Pancreas (tissue), 10 donors: ENCODE measurements at regions not wholly inside any gene's neighbourhood (a gene's known extent, or its start where the extent isn't known, plus 50 kb on each side); places are given as distances from the start of the nearest gene placed in this dataset.
A peak's percentile ranks its signal among the peaks of the same experiment; 100 is the strongest.

Experiments
- ATAC-seq, 4 donors: fragments of 200-7000 bp; cut with Tn5 transposase; one replicate each; pipeline versions ENCODE4 v1.8.0 to v1.9.1; 2020; ENCODE audit warnings: mild to moderate bottlenecking in 4 of 4, moderate library complexity in 4 of 4
- DNase-seq, 6 donors: peaks; one replicate each; pipeline ENCODE4 v3.0.0-alpha.2; 2020
- FAIRE-seq: peaks from 2 replicates; lab custom pipeline; 2012; peaks lifted over from hg19 to GRCh38; lab: Jason Lieb, UNC
- H3K27ac ChIP-seq, 4 donors: fragments of 200-600 bp; sonication (generic); 1 replicate in 3 of 4; 2 replicates in 1 of 4; pipeline versions ENCODE4 v1.5.0 to v1.8.0; 2020
- H3K27me3 ChIP-seq, 4 donors: fragments of 200-600 bp; one replicate each; pipeline ENCODE4 v1.8.0; 2021
- H3K36me3 ChIP-seq, 3 donors: fragments of 200-600 bp; sonication (generic) in 1 of 3; one replicate each; pipeline versions ENCODE4 v1.5.0 to v1.8.0; 2020 to 2021
- H3K4me1 ChIP-seq, 3 donors: fragments of 200-600 bp; one replicate each; pipeline ENCODE4 v1.8.0; 2021
- H3K4me3 ChIP-seq, 4 donors: fragments of 200-600 bp; sonication (generic) in 2 of 4; one replicate each; pipeline versions ENCODE4 v1.5.0 to v1.8.0; 2020 to 2021
- H3K9me3 ChIP-seq, 4 donors: fragments of 200-600 bp; one replicate each; pipeline ENCODE4 v1.8.0; 2021
- CTCF ChIP-seq, 4 donors: fragments of 200-600 bp; sonication (generic) in 3 of 4; IDR thresholded peaks; one replicate each; pipeline versions ENCODE4 v1.5.0 to v1.8.0; 2021; ENCODE audit warnings: antibody characterized with exemption in 4 of 4
- WGBS, 2 donors: extraction: QIAGEN DNeasy Blood & Tissue Kit; methylation state at CpG; one replicate each; pipeline ENCODE4 v1.1.7; 2013; 5-methylcytosine and 5-hydroxymethylcytosine counted together
- intact Hi-C, 3 donors: fragments of 100-400 bp; cut with DNase I; formaldehyde crosslinking; loops; one replicate each; pipeline versions ENCODE4 v1.11.1 to v1.14.2; 2022
- donor health status: healthy with polysubstance abuse.
- donor health status: DM: no; HTN: no; CAD: no; lungs with moderate emphysema.
- donor health status: DM: no; HTN: no; CAD: no.
- donor health status: control.
- donor health status: control.
- donor health status: Bipolar disorder and iron deficiency.
- donor health status: DM: yes; HTN: yes; CAD: no.
- donor health status: DM: no; HTN: no; CAD: no.
- donor health status: DM: no; HTN: no; CAD: no.
- donor health status: DM: yes; HTN: yes; CAD: no.

GRCh38 chr2:236882074-236882473 lies 203.6 kb upstream of the COPS8 start:
- TF ChIP-seq CTCF (IDR thresholded peaks at IDR 0.05): no peak
- Histone ChIP-seq H3K4me1 (no peaks in the 10 kb centered on the region), H3K36me3 (no peaks in the 10 kb centered on the region), H3K9me3 (no peaks in the 10 kb centered on the region), H3K4me3 (no peak overlapping the region), H3K27ac (no peak overlapping the region), H3K27me3 (no peaks in the 10 kb centered on the region)
- DNase-seq (no peak), FAIRE-seq (no peak), ATAC-seq (no peak)
- intact Hi-C loops: no loop called here
- 86 to 92% methylated on average over 2 of the region's 2 CpGs for WGBS, 2 donors

- Histone ChIP-seq H3K27ac (no peak overlapping the region), H3K36me3 (no peaks in the 10 kb centered on the region), H3K4me1 (no peaks in the 10 kb centered on the region), H3K4me3 (no peak overlapping the region), H3K9me3 (no peaks in the 10 kb centered on the region), H3K27me3 (no peaks in the 10 kb centered on the region)
- DNase-seq (no peak), FAIRE-seq (no peak), ATAC-seq (no peak)
- 83 to 88% methylated on average over 7 of the region's 7 CpGs for WGBS, 2 donors
- TF ChIP-seq CTCF (IDR thresholded peaks at IDR 0.05): no peak
- intact Hi-C loops: no loop called here
These were observed 202.8 kb upstream of the COPS8 start for GRCh38 chr2:236882930-236883329.

GRCh38 chr2:236883819-236884218 lies 201.9 kb upstream of the COPS8 start:
- 90 to 94% methylated on average over 1 of the region's 1 CpG for WGBS, 2 donors
- no peak for TF ChIP-seq CTCF (IDR thresholded peaks at IDR 0.05)
- DNase-seq (no peak), FAIRE-seq (no peak), ATAC-seq (peak in 1 of 4 donors; percentile 25)
- intact Hi-C loops: no loop called here
- H3K36me3 ChIP-seq: no peaks in the 10 kb centered on the region
- no peak overlapping the region for H3K4me3 ChIP-seq
- peaks cover 0 to 2% (median 1%) of the 10 kb centered on the region in 3 donors for H3K4me1 ChIP-seq
- H3K9me3 ChIP-seq: no peaks in the 10 kb centered on the region
- H3K27ac ChIP-seq: no peak overlapping the region
- H3K27me3 ChIP-seq: no peaks in the 10 kb centered on the region

GRCh38 chr2:236884569-236885175 lies 201.0 kb upstream of the COPS8 start:
- DNase-seq: no peak
- Histone ChIP-seq H3K27ac (no peak overlapping the region), H3K9me3 (no peaks in the 10 kb centered on the region), H3K4me3 (no peak overlapping the region), H3K27me3 (no peaks in the 10 kb centered on the region), H3K4me1 (peaks cover 0 to 4% (median 3%) of the 10 kb centered on the region in 3 donors), H3K36me3 (no peaks in the 10 kb centered on the region)
- FAIRE-seq: no peak
- ATAC-seq: no peak
- TF ChIP-seq CTCF (IDR thresholded peaks at IDR 0.05): no peak
- WGBS, 2 donors: 81 to 90% methylated on average over 5 of the region's 5 CpGs
- intact Hi-C loops: no loop called here

GRCh38 chr2:236886456-236886855 lies 199.2 kb upstream of the COPS8 start:
- intact Hi-C loops: no loop called here
- H3K4me1 ChIP-seq: peaks cover 0 to 4% (median 3%) of the 10 kb centered on the region in 3 donors
- no peak overlapping the region for H3K27ac ChIP-seq
- FAIRE-seq (no peak), ATAC-seq (no peak), DNase-seq (no peak)
- 94 to 97% methylated on average over 8 of the region's 8 CpGs for WGBS, 2 donors
- no peak for TF ChIP-seq CTCF (IDR thresholded peaks at IDR 0.05)
- no peaks in the 10 kb centered on the region for H3K9me3 ChIP-seq
- no peaks in the 10 kb centered on the region for H3K36me3 ChIP-seq
- no peaks in the 10 kb centered on the region for H3K27me3 ChIP-seq
- H3K4me3 ChIP-seq: no peak overlapping the region
